H1 (cell line): ENCODE measurements at regions not wholly inside any gene's neighbourhood (a gene's known extent, or its start where the extent isn't known, plus 50 kb on each side); places are given as distances from the start of the nearest gene placed in this dataset.

Source experiments
- RAD21 ChIP-seq, 2 experiments: IDR thresholded peaks in 1 of 2; conservative IDR thresholded peaks in 1 of 2; 2 replicates each; pipeline ENCODE4 v1.6.1; 2011; ENCODE audit warnings: low read depth in 2 of 2, low read length in 2 of 2, improper control_type of control experiment in 1 of 2, inconsistent platforms in 1 of 2, mild to moderate bottlenecking in 1 of 2, moderate library complexity in 1 of 2
- SP2 ChIP-seq: IDR thresholded peaks from 2 replicates; pipeline ENCODE4 v1.6.1; 2012; ENCODE audit warnings: mild to moderate bottlenecking, low read length, inconsistent platforms
- TF ChIP-seq, protein P1 (sequence below): IDR thresholded peaks from 2 replicates; pipeline ENCODE4 v1.6.1; 2012; ENCODE audit warnings: inconsistent platforms

DNA sequence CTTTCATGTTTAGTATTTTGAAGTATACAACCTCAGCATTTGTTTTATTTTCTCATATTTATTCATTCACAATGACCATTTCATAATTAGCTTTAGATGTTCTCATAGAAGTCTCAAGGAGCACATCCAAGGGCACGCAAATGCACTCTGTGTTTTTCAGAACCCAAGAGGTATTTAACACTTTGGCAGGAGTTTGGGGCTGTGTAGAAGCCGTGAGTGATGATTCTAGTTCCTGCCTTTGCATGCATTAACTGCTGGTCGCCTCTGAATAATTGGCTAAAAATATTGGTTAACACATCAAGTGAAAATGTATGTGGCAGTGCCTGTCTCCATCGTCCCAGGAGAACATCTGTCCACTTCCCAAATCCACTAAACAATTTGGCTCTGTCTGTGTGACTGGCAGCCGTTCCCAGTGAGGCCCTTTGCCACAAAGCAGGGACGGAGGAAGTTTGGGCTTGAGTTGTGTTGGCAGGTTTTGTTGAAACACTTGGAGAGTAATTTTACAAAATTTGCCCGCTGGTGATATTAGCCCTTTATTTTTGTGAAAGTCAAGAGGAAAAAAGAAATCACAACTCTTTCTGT lies 730.7 kb upstream of the SLIT2 start (continued):
- TF ChIP-seq, protein P1, sequence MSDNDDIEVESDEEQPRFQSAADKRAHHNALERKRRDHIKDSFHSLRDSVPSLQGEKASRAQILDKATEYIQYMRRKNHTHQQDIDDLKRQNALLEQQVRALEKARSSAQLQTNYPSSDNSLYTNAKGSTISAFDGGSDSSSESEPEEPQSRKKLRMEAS = no peak
- TF ChIP-seq RAD21 (IDR thresholded peaks at IDR 0.05 in 1 of 2, conservative IDR thresholded peaks at IDR 0.05 in 1 of 2; ENCODE audit: low read depth in 2 of 2, low read length in 2 of 2) (no peak), SP2 (no peak)
